GM23338 (cell line): ENCODE measurements at regions not wholly inside any gene's neighbourhood (a gene's known extent, or its start where the extent isn't known, plus 50 kb on each side); places are given as distances from the start of the nearest gene placed in this dataset.

Experiments used
- ATAC-seq: fragments of 200-7000 bp; cut with Tn5 transposase; 3 replicates; pipeline ENCODE4 v1.9.1; 2020
- DNase-seq: peaks from one replicate; pipeline ENCODE4 v3.0.0-alpha.2; 2015; ENCODE audit warnings: low spot score
- H2AFZ ChIP-seq: fragments of 200-600 bp; sonication (generic); 2 replicates; pipeline ENCODE4 v1.8.0; 2016; ENCODE audit warnings: antibody characterized with exemption, mild to moderate bottlenecking, moderate library complexity
- H3F3A ChIP-seq: fragments of 200-600 bp; sonication (generic); replicated peaks from 2 replicates; pipeline ENCODE4 v1.8.0; 2017; ENCODE audit warnings: antibody characterized with exemption, mixed run types, low read depth
- H3K27ac ChIP-seq: fragments of 200-600 bp; sonication (generic); 2 replicates; pipeline ENCODE4 v1.6.1; 2016; ENCODE audit warnings: low read depth
- H3K27me3 ChIP-seq: fragments of 200-600 bp; sonication (generic); 2 replicates; pipeline ENCODE4 v1.8.0; 2016; ENCODE audit warnings: mild to moderate bottlenecking, mixed run types, moderate library complexity; ENCODE audit not compliant: insufficient read depth
- H3K36me3 ChIP-seq: fragments of 200-600 bp; sonication (generic); 2 replicates; pipeline ENCODE4 v1.8.0; 2016; ENCODE audit warnings: mild to moderate bottlenecking; ENCODE audit not compliant: insufficient read depth
- H3K4me1 ChIP-seq: fragments of 200-600 bp; sonication (generic); 2 replicates; pipeline ENCODE4 v1.8.0; 2016; ENCODE audit warnings: mild to moderate bottlenecking, moderate library complexity; ENCODE audit not compliant: insufficient read depth
- H3K4me2 ChIP-seq: fragments of 200-600 bp; sonication (generic); 2 replicates; pipeline ENCODE4 v1.7.1; 2017; ENCODE audit warnings: mixed run types
- H3K4me3 ChIP-seq: fragments of 200-600 bp; sonication (generic); 2 replicates; pipeline ENCODE4 v1.6.1; 2016; ENCODE audit warnings: mixed run types
- H3K79me2 ChIP-seq: fragments of 200-600 bp; sonication (generic); replicated peaks from 2 replicates; pipeline ENCODE4 v1.8.0; 2017; ENCODE audit warnings: mild to moderate bottlenecking; ENCODE audit not compliant: insufficient read depth
- H3K9me2 ChIP-seq: fragments of 200-600 bp; sonication (generic); 2 replicates; pipeline ENCODE4 v1.8.0; 2017; ENCODE audit not compliant: insufficient read depth
- H4K20me1 ChIP-seq: fragments of 200-600 bp; sonication (generic); replicated peaks from 2 replicates; pipeline ENCODE4 v1.8.0; 2017; ENCODE audit warnings: mild to moderate bottlenecking; ENCODE audit not compliant: insufficient read depth
- H3K27ac Mint-ChIP-seq: 2 replicates; pipeline ENCODE4 v1.8.0; 2020; ENCODE audit warnings: inconsistent platforms, mild to moderate bottlenecking, moderate library complexity, mixed read lengths
- H3K27me3 Mint-ChIP-seq: 3 replicates; pipeline ENCODE4 v1.8.0; 2022; ENCODE audit warnings: low read depth, mild to moderate bottlenecking, moderate library complexity, mixed read lengths, inconsistent platforms; ENCODE audit not compliant: insufficient read depth, poor library complexity
- H3K36me3 Mint-ChIP-seq: 3 replicates; pipeline ENCODE4 v1.8.0; 2021; ENCODE audit warnings: low read depth, mild to moderate bottlenecking, inconsistent platforms, moderate library complexity, mixed read lengths
- H3K4me1 Mint-ChIP-seq: 3 replicates; pipeline ENCODE4 v1.8.0; 2020; ENCODE audit warnings: mild to moderate bottlenecking, inconsistent platforms, mixed read lengths
- H3K4me3 Mint-ChIP-seq: 3 replicates; pipeline ENCODE4 v1.8.0; 2021; ENCODE audit warnings: moderate library complexity, mild to moderate bottlenecking, inconsistent platforms, mixed read lengths
- H3K9me3 Mint-ChIP-seq: 3 replicates; pipeline ENCODE4 v1.8.0; 2020; ENCODE audit warnings: moderate library complexity, mild to moderate bottlenecking, inconsistent platforms, mixed read lengths
- CTCF ChIP-seq, 2 experiments: fragments of 200-600 bp in 1 of 2; sonication (generic) in 1 of 2; conservative IDR thresholded peaks; 2 replicates each; pipeline versions ENCODE4 v1.5.1 to v1.6.1; 2016 to 2017; ENCODE audit warnings: antibody characterized with exemption in 2 of 2, low read depth in 2 of 2, mild to moderate bottlenecking in 2 of 2, moderate library complexity in 1 of 2
- EZH2phosphoT487 ChIP-seq: fragments of 200-600 bp; sonication (generic); IDR thresholded peaks from one replicate; pipeline ENCODE4 v1.8.1; 2018; ENCODE audit warnings: antibody characterized with exemption; ENCODE audit not compliant: unreplicated experiment
- POLR2AphosphoS5 ChIP-seq: IDR thresholded peaks from 2 replicates; pipeline ENCODE4 v1.6.1; 2016; ENCODE audit warnings: antibody characterized with exemption, low read depth
- REST ChIP-seq: IDR thresholded peaks from one replicate; pipeline ENCODE4 v1.6.1; 2018; ENCODE audit warnings: antibody characterized with exemption; ENCODE audit not compliant: unreplicated experiment
- STAT1 ChIP-seq: IDR thresholded peaks from one replicate; pipeline ENCODE4 v1.6.1; 2016; ENCODE audit warnings: antibody characterized with exemption; ENCODE audit not compliant: unreplicated experiment
- ZNF114 ChIP-seq: fragments of 250-450 bp; sonication (Bioruptor Pico); IDR thresholded peaks from 2 replicates; pipeline ENCODE4 v1.5.0; 2020; ENCODE audit warnings: mild to moderate bottlenecking, moderate library complexity
- ZNF462 ChIP-seq: fragments of 250-450 bp; sonication (Bioruptor Pico); IDR thresholded peaks from 2 replicates; pipeline ENCODE4 v1.5.0; 2020; ENCODE audit warnings: mild to moderate bottlenecking, moderate library complexity

GRCh38 chr4:188218392-188218791 lies 79.2 kb downstream of the TRIML1 start:
- DNase-seq (peak; percentile 60), ATAC-seq (peak; percentile 84)
- Histone ChIP-seq H4K20me1 (no peaks in the 10 kb centered on the region), H3K4me2 (peak overlapping the region; percentile 75), H3K79me2 (no peaks in the 10 kb centered on the region), H2AFZ (peak overlapping the region; percentile 85), H3K4me1 (peaks cover 6% of the 10 kb centered on the region; the same call in 1 of the 2 replicates), H3K9me2 (no peaks in the 10 kb centered on the region), H3K4me3 (peak overlapping the region; percentile 48), H3K36me3 (no peaks in the 10 kb centered on the region), H3K27me3 (no peaks in the 10 kb centered on the region), H3K27ac (no peak overlapping the region), H3F3A (no peaks in the 10 kb centered on the region)
- Mint-ChIP-seq H3K9me3 (peaks cover 6% of the 10 kb centered on the region; the same call in 2 of the 3 replicates), H3K27ac (no peak overlapping the region), H3K4me1 (no peaks in the 10 kb centered on the region; the same call in 2 of the 3 replicates), H3K27me3 (peaks cover 6% of the 10 kb centered on the region), H3K4me3 (no peak overlapping the region), H3K36me3 (0 out of 3 replicates have a peak, but pooled peaks cover 2% of the 10 kb centered on the region)
- no peak for TF ChIP-seq STAT1
- peak in 1 of 2 experiments; percentile 24; a peak in 2 of 4 replicates for TF ChIP-seq CTCF (conservative IDR thresholded peaks at IDR 0.05; ENCODE audit: low read depth in 2 of 2)
- TF ChIP-seq ZNF462 (CRISPR knock-in tag) = no peak

GRCh38 chr4:188220006-188220405 lies 80.8 kb downstream of the TRIML1 start:
- H3K4me1 Mint-ChIP-seq = no peaks in the 10 kb centered on the region; the same call in 2 of the 3 replicates
- peaks cover 7% of the 10 kb centered on the region for H3K27me3 Mint-ChIP-seq
- no peak overlapping the region for H3K27ac Mint-ChIP-seq
- H4K20me1 ChIP-seq = no peaks in the 10 kb centered on the region
- no peak overlapping the region for H3K27ac ChIP-seq
- DNase-seq (no peak), ATAC-seq (no peak)
- no peak overlapping the region for H3K4me2 ChIP-seq
- H3F3A ChIP-seq = no peaks in the 10 kb centered on the region
- H3K9me2 ChIP-seq = no peaks in the 10 kb centered on the region
- H3K79me2 ChIP-seq = no peaks in the 10 kb centered on the region
- H3K4me3 Mint-ChIP-seq = no peak overlapping the region
- peaks cover 6% of the 10 kb centered on the region; the same call in 1 of the 2 replicates for H3K4me1 ChIP-seq
- H3K36me3 ChIP-seq = no peaks in the 10 kb centered on the region
- 0 out of 3 replicates have a peak, but pooled peaks cover 2% of the 10 kb centered on the region for H3K36me3 Mint-ChIP-seq
- no peaks in the 10 kb centered on the region for H3K27me3 ChIP-seq
- peaks cover 6% of the 10 kb centered on the region; the same call in 2 of the 3 replicates for H3K9me3 Mint-ChIP-seq
- no peak overlapping the region for H3K4me3 ChIP-seq
- peak overlapping the region; percentile 95 for H2AFZ ChIP-seq
- TF ChIP-seq EZH2phosphoT487 = no peak
- TF ChIP-seq ZNF114 = no peak
- no peak for TF ChIP-seq POLR2AphosphoS5
- no peak for TF ChIP-seq CTCF (conservative IDR thresholded peaks at IDR 0.05; ENCODE audit: low read depth in 2 of 2)
- TF ChIP-seq REST = no peak
